Right lobe of liver (tissue), 4 donors: ENCODE measurements at regions not wholly inside any gene's neighbourhood (a gene's known extent, or its start where the extent isn't known, plus 50 kb on each side); places are given as distances from the start of the nearest gene placed in this dataset.

ENCODE experiments used
- CTCF ChIP-seq, 4 donors: fragments of 200-600 bp in 3 of 4; fragments of 450-650 bp in 1 of 4; IDR thresholded peaks; one replicate each; pipeline versions ENCODE4 v1.5.1 to v1.8.0; 2016 to 2022; ENCODE audit warnings: antibody characterized with exemption in 4 of 4, mild to moderate bottlenecking in 2 of 4
- POLR2A ChIP-seq: fragments of 450-650 bp; IDR thresholded peaks from one replicate; pipeline ENCODE4 v1.6.1; 2017; ENCODE audit warnings: antibody characterized with exemption, mild to moderate bottlenecking
- donor health status: DM: no; HTN: no; CAD: no.
- donor health status: DM: no; HTN: no; CAD: no.
- donor health status: DM: no; HTN: yes; CAD: no.

GRCh38 chr22:49274754-49275380, 552.8 kb downstream of the BRD1 start:
- no peak for TF ChIP-seq POLR2A
- no peak for TF ChIP-seq CTCF (IDR thresholded peaks at IDR 0.05)
